Heart left ventricle (tissue), 13 donors: ENCODE measurements at regions not wholly inside any gene's neighbourhood (a gene's known extent, or its start where the extent isn't known, plus 50 kb on each side); places are given as distances from the start of the nearest gene placed in this dataset.

Experiments used
- CTCF ChIP-seq, 12 donors: fragments of 200-600 bp; sonication (generic) in 4 of 12; IDR thresholded peaks; one replicate each; pipeline versions ENCODE4 v1.5.0 to v1.8.0; 2018 to 2022; ENCODE audit warnings: antibody characterized with exemption in 12 of 12, mild to moderate bottlenecking in 5 of 12
- POLR2A ChIP-seq, 2 donors: fragments of 450-650 bp; IDR thresholded peaks; one replicate each; pipeline ENCODE4 v1.6.1; 2017; ENCODE audit warnings: antibody characterized with exemption in 2 of 2, mild to moderate bottlenecking in 2 of 2, moderate library complexity in 2 of 2
- donor health status: ischemic (EF 13 %, LVEDD 7.1; RV severe dilation, severe dysfunction).
- donor health status: DM: no; HTN: yes; CAD: no.
- donor health status: DM: no; HTN: no; CAD: no.
- donor health status: ischemic (EF 25% LVEDD 6.9; RV normal size, moderate dysfunction).
- donor health status: ischemic (EF 25% LVEDD 5.7; RV mildly dilated, moderate dysfunction).
- donor health status: ischemic (EF 35%, LVEDD 5.7; RV mildly dilated, moderate dysfunction).
- donor health status: nonischemic (EF 11% LVEDD 7.7; RV severe dilation, severe dysfunction).
- donor health status: DM: yes; HTN: yes; CAD: no.
- donor health status: PGD.
- donor health status: ischemic (EF 29% LVEDD 5.4; RV normal size, mild dysfunction).
- donor health status: nonischemic (EF 23%, LVEDD 6.1; RV moderate dilation, normal function).

DNA sequence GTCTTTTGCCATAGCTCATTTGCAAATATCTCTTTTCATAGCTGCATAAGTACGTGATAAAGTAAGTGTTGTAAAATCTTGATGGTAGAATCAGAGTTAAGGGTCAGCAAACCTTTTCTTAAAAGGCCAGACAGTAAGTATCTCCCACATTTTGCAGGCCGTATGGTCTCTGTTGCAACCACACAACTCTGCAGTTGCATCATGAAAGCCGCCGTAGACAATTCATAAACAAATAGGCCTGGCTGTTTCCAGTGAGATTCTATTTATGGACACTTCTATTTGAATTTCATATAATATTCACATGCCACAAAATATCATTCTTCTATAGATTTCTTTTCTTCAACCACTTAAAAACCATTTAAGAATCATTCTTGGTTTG, 248.5 kb downstream of the TLE3 start:
- TF ChIP-seq CTCF (IDR thresholded peaks at IDR 0.05) = no peak
- no peak for TF ChIP-seq POLR2A (IDR thresholded peaks at IDR 0.05)
